Neural progenitor cell (in vitro differentiated cells): ENCODE measurements at regions not wholly inside any gene's neighbourhood (a gene's known extent, or its start where the extent isn't known, plus 50 kb on each side); places are given as distances from the start of the nearest gene placed in this dataset.

ENCODE experiments used
- DNase-seq: peaks from one replicate; pipeline ENCODE4 v3.0.0-alpha.2; 2016; ENCODE audit warnings: low spot score
- H2AFZ ChIP-seq: fragments of 200-600 bp; sonication (generic); replicated peaks from 2 replicates; pipeline ENCODE4 v1.6.1; 2016; ENCODE audit warnings: antibody characterized with exemption
- H3F3A ChIP-seq: fragments of 200-600 bp; sonication (generic); 2 replicates; pipeline ENCODE4 v1.6.1; 2016; ENCODE audit warnings: antibody characterized with exemption, low read depth
- H3K27ac ChIP-seq: fragments of 200-600 bp; sonication (generic); 2 replicates; pipeline ENCODE4 v1.5.1; 2016; ENCODE audit warnings: mild to moderate bottlenecking
- H3K27me3 ChIP-seq: fragments of 200-600 bp; sonication (generic); 2 replicates; pipeline ENCODE4 v1.6.1; 2016; ENCODE audit warnings: mild to moderate bottlenecking, moderate library complexity
- H3K36me3 ChIP-seq: fragments of 200-600 bp; sonication (generic); 2 replicates; pipeline ENCODE4 v1.5.1; 2016
- H3K4me1 ChIP-seq: fragments of 200-600 bp; sonication (generic); 2 replicates; pipeline ENCODE4 v1.6.1; 2016; ENCODE audit warnings: mixed run types
- H3K4me2 ChIP-seq: fragments of 200-600 bp; sonication (generic); 2 replicates; pipeline ENCODE4 v1.6.1; 2016
- H3K4me3 ChIP-seq: fragments of 200-600 bp; sonication (generic); 2 replicates; pipeline ENCODE4 v1.5.1; 2016
- H3K79me2 ChIP-seq: fragments of 200-600 bp; sonication (generic); 2 replicates; pipeline ENCODE4 v1.6.1; 2016; ENCODE audit warnings: low read depth
- H3K9ac ChIP-seq: fragments of 200-600 bp; sonication (generic); 2 replicates; pipeline ENCODE4 v1.6.1; 2016
- H3K9me3 ChIP-seq: fragments of 200-600 bp; sonication (generic); 2 replicates; pipeline ENCODE4 v1.5.1; 2016; ENCODE audit warnings: low read depth
- H4K20me1 ChIP-seq: fragments of 200-600 bp; sonication (generic); 2 replicates; pipeline ENCODE4 v1.6.1; 2016; ENCODE audit warnings: low read depth
- H3K27ac Mint-ChIP-seq: 3 replicates; pipeline ENCODE4 v1.8.0; 2021; ENCODE audit warnings: mixed read lengths
- H3K27me3 Mint-ChIP-seq: 2 replicates; pipeline ENCODE4 v1.8.0; 2022; ENCODE audit warnings: low read depth, mild to moderate bottlenecking, inconsistent platforms, moderate library complexity, mixed read lengths; ENCODE audit not compliant: insufficient read depth
- H3K36me3 Mint-ChIP-seq: 3 replicates; pipeline ENCODE4 v1.8.0; 2021; ENCODE audit warnings: mixed read lengths
- H3K4me1 Mint-ChIP-seq: 3 replicates; pipeline ENCODE4 v1.8.0; 2021; ENCODE audit warnings: mixed read lengths
- H3K4me3 Mint-ChIP-seq: 3 replicates; pipeline ENCODE4 v1.8.0; 2021; ENCODE audit warnings: mild to moderate bottlenecking, moderate library complexity, mixed read lengths
- H3K9me3 Mint-ChIP-seq: 3 replicates; pipeline ENCODE4 v1.8.0; 2020; ENCODE audit warnings: mixed read lengths
- CTCF ChIP-seq: fragments of 200-600 bp; sonication (generic); IDR thresholded peaks from 2 replicates; pipeline ENCODE4 v1.5.1; 2017; ENCODE audit warnings: antibody characterized with exemption, mild to moderate bottlenecking
- EZH2 ChIP-seq: fragments of 200-600 bp; sonication (generic); IDR thresholded peaks from 2 replicates; pipeline ENCODE4 v1.6.1; 2017; ENCODE audit warnings: antibody characterized with exemption, mild to moderate bottlenecking, moderate library complexity
- EZH2phosphoT487 ChIP-seq: fragments of 200-600 bp; sonication (generic); IDR thresholded peaks from 2 replicates; pipeline ENCODE4 v1.6.1; 2017; ENCODE audit warnings: antibody characterized with exemption

GRCh38 chr5:164580155-164580554 is 1074.7 kb downstream of the MAT2B start:
- H3K4me1 Mint-ChIP-seq: no peaks in the 10 kb centered on the region
- H3K9ac ChIP-seq: no peak overlapping the region
- TF ChIP-seq EZH2 (no peak), EZH2phosphoT487 (no peak), CTCF (no peak)

GRCh38 chr5:164581889-164582288 is 1076.5 kb downstream of the MAT2B start:
- H3F3A ChIP-seq: no peaks in the 10 kb centered on the region
- TF ChIP-seq CTCF: no peak
- TF ChIP-seq EZH2phosphoT487: no peak
- TF ChIP-seq EZH2: no peak
- H3K9me3 Mint-ChIP-seq: peaks cover under 1% of the 10 kb centered on the region

More at GRCh38 chr5:164580155-164580554, 1074.7 kb downstream of the MAT2B start:
- H3K27me3 ChIP-seq: no peaks in the 10 kb centered on the region
- no peak overlapping the region for H2AFZ ChIP-seq
- no peaks in the 10 kb centered on the region for H3K4me1 ChIP-seq
- H3K79me2 ChIP-seq: no peaks in the 10 kb centered on the region
- H3K36me3 ChIP-seq: no peaks in the 10 kb centered on the region
- Mint-ChIP-seq H3K27ac (no peak overlapping the region), H3K4me3 (no peak overlapping the region), H3K36me3 (no peaks in the 10 kb centered on the region), H3K9me3 (no peaks in the 10 kb centered on the region), H3K27me3 (no peaks in the 10 kb centered on the region)
- DNase-seq: no peak
- H3K27ac ChIP-seq: no peak overlapping the region
- no peaks in the 10 kb centered on the region for H4K20me1 ChIP-seq
- H3F3A ChIP-seq: no peaks in the 10 kb centered on the region
- no peak overlapping the region for H3K4me2 ChIP-seq
- no peak overlapping the region for H3K4me3 ChIP-seq
- no peaks in the 10 kb centered on the region for H3K9me3 ChIP-seq

GRCh38 chr5:164593982-164594381 is 1088.6 kb downstream of the MAT2B start:
- no peak for DNase-seq
- no peaks in the 10 kb centered on the region for H3K36me3 Mint-ChIP-seq
- H3K9ac ChIP-seq: no peak overlapping the region
- H3K4me1 ChIP-seq: no peaks in the 10 kb centered on the region
- H3K36me3 ChIP-seq: no peaks in the 10 kb centered on the region
- no peaks in the 10 kb centered on the region for H3K9me3 ChIP-seq
- H3F3A ChIP-seq: no peaks in the 10 kb centered on the region
- H3K4me3 Mint-ChIP-seq: no peak overlapping the region
- no peak overlapping the region for H3K27ac ChIP-seq
- H3K27me3 ChIP-seq: no peaks in the 10 kb centered on the region
- H4K20me1 ChIP-seq: no peaks in the 10 kb centered on the region
- no peak overlapping the region for H3K4me2 ChIP-seq
- peaks cover under 1% of the 10 kb centered on the region for H3K27me3 Mint-ChIP-seq
- TF ChIP-seq CTCF: no peak
- TF ChIP-seq EZH2: no peak
- no peak for TF ChIP-seq EZH2phosphoT487
- H3K4me3 ChIP-seq: no peak overlapping the region
- H3K4me1 Mint-ChIP-seq: no peaks in the 10 kb centered on the region
- H2AFZ ChIP-seq: no peak overlapping the region
- no peaks in the 10 kb centered on the region for H3K79me2 ChIP-seq
- no peaks in the 10 kb centered on the region for H3K9me3 Mint-ChIP-seq
- no peak overlapping the region for H3K27ac Mint-ChIP-seq

More at GRCh38 chr5:164581889-164582288, 1076.5 kb downstream of the MAT2B start:
- Histone ChIP-seq H4K20me1 (no peaks in the 10 kb centered on the region), H3K9me3 (no peaks in the 10 kb centered on the region), H3K4me2 (no peak overlapping the region), H3K27me3 (no peaks in the 10 kb centered on the region), H3K9ac (no peak overlapping the region), H3K79me2 (no peaks in the 10 kb centered on the region), H3K4me1 (no peaks in the 10 kb centered on the region), H3K4me3 (no peak overlapping the region), H3K27ac (no peak overlapping the region), H2AFZ (no peak overlapping the region), H3K36me3 (no peaks in the 10 kb centered on the region)
- Mint-ChIP-seq H3K36me3 (no peaks in the 10 kb centered on the region), H3K27ac (no peak overlapping the region), H3K4me1 (no peaks in the 10 kb centered on the region), H3K4me3 (no peak overlapping the region), H3K27me3 (no peaks in the 10 kb centered on the region)
- no peak for DNase-seq
